ENCODE measurements at regions not wholly inside any gene's neighbourhood (a gene's known extent, or its start where the extent isn't known, plus 50 kb on each side); places are given as distances from the start of the nearest gene placed in this dataset.

DNA sequence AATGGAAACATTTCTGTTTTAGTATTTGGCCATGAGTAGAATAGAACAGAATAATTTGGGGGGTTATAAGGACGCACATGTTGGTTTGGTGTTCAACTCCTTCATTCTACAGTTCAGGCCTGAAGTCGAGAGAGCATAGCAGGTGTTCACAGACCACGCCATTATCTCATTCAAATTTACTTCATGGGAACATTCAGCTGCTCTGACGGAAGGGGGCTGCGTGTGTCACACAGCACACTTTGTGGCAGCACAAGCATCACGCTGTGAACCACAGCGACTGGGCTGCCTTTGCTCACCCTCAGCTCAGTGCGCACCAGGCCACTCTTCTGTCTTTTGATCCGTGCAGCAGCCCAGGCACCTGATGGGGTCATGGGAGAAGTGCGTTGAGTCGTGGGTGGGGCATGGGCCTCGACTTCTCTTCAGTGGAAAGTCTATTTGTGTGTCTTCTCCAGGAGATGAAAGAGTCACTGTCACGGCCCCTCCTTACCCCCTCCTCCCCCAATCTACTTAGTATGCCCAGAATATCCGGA, 348.6 kb upstream of the SALL3 start:
- TF ChIP-seq YY1 (IDR thresholded peaks at IDR 0.05; ENCODE audit: insufficient read depth, insufficient read length) (no peak), ZNF274 (IDR thresholded peaks at IDR 0.05; ENCODE audit: low read depth, low read length) (no peak), SUZ12 (IDR thresholded peaks at IDR 0.05; ENCODE audit: extremely low read depth, insufficient read depth, insufficient read length) (no peak)
